ENCODE measurements at regions not wholly inside any gene's neighbourhood (a gene's known extent, or its start where the extent isn't known, plus 50 kb on each side); places are given as distances from the start of the nearest gene placed in this dataset.

DNA sequence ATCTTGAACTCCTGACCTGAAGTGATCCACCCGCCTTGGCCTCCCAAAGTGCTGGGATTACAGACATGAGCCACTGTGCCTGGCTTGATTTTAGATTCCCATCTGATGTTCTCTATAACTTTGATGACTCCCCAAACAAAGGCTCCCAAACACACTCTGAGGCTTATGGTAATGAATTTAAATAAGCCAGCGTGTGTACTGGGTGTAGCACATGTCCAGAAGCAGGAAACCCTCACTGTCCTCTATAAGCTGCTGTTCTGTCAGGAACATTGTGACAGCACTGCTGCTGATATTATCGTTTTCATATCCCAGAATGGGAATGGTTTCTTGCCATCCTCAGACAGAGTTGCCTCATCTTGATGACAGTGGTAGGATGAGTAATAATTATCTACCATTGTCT is 54.1 kb upstream of the SALL4 start:
- Histone ChIP-seq H3K4me3 (no peak overlapping the region), H3K9me3 (no peaks in the 10 kb centered on the region), H3K27ac (no peak overlapping the region), H3K27me3 (no peaks in the 10 kb centered on the region), H3K36me3 (no peaks in the 10 kb centered on the region), H3K4me1 (no peaks in the 10 kb centered on the region)
- TF ChIP-seq POLR2AphosphoS5 (IDR thresholded peaks at IDR 0.05) = no peak
- TF ChIP-seq, protein P1, sequence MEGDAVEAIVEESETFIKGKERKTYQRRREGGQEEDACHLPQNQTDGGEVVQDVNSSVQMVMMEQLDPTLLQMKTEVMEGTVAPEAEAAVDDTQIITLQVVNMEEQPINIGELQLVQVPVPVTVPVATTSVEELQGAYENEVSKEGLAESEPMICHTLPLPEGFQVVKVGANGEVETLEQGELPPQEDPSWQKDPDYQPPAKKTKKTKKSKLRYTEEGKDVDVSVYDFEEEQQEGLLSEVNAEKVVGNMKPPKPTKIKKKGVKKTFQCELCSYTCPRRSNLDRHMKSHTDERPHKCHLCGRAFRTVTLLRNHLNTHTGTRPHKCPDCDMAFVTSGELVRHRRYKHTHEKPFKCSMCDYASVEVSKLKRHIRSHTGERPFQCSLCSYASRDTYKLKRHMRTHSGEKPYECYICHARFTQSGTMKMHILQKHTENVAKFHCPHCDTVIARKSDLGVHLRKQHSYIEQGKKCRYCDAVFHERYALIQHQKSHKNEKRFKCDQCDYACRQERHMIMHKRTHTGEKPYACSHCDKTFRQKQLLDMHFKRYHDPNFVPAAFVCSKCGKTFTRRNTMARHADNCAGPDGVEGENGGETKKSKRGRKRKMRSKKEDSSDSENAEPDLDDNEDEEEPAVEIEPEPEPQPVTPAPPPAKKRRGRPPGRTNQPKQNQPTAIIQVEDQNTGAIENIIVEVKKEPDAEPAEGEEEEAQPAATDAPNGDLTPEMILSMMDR (IDR thresholded peaks at IDR 0.05) = no peak
- no peak for TF ChIP-seq POLR2A (IDR thresholded peaks at IDR 0.05)
- intact Hi-C loops (cut with DNase I; ENCODE audit: low total_unique reads) = no loop called here
- no peak for DNase-seq (ENCODE audit: low spot score in 2 of 2)

DNA sequence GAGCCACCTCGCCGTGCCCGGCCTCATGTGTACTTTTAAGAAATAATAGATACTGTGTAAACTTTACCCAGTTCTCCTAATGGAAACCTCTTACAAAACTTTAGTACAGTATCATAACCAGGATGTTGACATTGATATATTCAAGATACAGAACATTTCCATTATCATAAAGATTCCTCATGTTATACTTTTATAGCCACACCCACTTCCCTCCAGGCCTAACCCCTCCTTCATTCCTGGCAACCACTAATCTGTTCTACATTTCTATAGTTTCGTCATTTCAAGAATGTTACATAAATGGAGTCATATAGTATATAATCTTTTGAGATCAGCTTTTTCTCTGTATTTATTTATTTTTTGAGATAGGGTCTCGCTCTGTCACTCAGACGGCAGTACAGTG is 52.6 kb upstream of the SALL4 start:
- Histone ChIP-seq H3K4me3 (no peak overlapping the region), H3K9me3 (no peaks in the 10 kb centered on the region), H3K27ac (no peak overlapping the region), H3K36me3 (no peaks in the 10 kb centered on the region), H3K4me1 (no peaks in the 10 kb centered on the region), H3K27me3 (no peaks in the 10 kb centered on the region)
- DNase-seq (ENCODE audit: low spot score in 2 of 2) = no peak
- intact Hi-C loops (cut with DNase I; ENCODE audit: low total_unique reads) = no loop called here
- TF ChIP-seq POLR2A (IDR thresholded peaks at IDR 0.05) = no peak
- TF ChIP-seq POLR2AphosphoS5 (IDR thresholded peaks at IDR 0.05) = no peak
- TF ChIP-seq, protein P1 (IDR thresholded peaks at IDR 0.05) = no peak
